SIG-M5 treated with dmso at 0.1 percent for 504 hours (cell line): ENCODE measurements at regions not wholly inside any gene's neighbourhood (a gene's known extent, or its start where the extent isn't known, plus 50 kb on each side); places are given as distances from the start of the nearest gene placed in this dataset.

Experiments used
- DNase-seq: peaks from one replicate; lab custom pipeline; 2025; ENCODE audit not compliant: unreplicated experiment; lab: John Stamatoyannopoulos, UW

DNA sequence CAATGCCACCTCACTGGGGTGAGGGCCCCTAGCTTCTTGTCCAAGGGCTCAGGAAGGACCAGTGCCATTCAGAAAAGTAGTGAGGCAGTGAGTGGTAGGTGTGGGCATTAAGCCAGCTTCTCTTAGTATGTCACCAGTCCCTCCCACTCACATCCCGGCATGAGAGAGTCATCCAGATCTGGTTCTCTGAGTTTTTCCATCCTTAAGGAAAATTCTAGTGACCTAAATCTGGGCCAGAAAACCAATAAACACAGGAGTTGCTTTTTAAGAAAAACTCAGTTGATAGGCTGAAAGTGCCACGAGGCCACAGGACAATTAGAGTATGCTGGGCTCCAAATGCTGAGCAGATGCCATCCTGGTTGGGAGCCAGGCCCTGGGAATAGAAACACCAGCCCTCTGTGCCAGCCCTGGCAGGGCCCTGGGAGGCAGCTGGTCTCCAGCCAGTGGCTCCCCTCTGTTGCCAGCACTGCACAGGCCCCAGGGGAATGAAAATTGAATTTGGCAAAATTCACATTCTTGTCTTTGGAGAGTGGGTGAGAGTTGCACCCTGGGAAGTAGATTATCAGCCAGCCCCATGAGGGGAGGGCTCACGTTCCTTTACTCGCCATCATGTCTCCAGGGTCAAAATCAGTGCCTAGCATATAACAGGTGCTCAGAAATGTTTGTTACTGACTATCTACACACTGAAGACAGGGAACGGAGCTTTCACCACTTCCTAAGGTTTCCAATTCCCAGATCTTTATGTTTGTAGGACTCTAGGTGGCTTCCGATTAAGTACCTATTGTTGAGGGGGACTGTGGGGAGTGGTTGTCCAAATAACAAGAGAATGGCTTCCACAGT lies 52.8 kb downstream of the FAM43A start:
- no peak for DNase-seq

DNA sequence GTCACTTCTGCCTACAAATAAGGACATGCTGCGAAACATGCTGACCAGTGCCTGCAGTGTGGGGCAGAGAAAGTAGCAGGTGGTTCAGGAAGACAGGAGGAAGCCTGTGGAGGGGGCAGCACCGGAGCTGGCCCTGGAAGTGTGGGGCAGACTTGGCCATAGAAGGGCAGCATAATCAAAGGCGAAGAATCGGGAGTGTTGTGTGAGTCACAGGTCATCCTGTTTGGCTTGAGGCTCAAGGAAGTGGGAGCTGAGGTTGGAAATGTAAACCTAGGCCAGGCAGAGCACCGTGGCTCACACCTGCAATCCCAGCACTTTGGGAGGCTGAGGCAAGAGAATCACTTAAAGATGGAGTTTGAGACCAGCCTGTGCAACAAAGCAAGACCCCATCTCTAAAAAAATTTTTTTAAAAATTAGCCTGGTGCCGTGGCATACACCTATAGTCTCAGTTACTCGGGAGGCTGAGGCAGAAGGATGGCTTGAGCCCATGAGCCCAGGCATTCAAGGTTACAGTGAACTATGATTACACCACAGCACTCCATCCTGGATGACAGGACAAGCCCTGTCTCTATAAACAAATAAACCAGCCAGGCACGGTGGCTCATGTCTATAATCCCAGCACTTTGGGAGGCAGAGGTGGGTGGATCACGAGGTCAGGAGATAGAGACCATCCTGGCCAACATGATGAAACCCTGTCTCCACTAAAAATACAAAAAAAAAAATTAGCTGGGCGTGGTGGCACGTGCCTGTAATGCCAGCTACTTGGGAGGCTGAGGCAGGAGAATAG lies 54.0 kb downstream of the FAM43A start:
- no peak for DNase-seq

DNA sequence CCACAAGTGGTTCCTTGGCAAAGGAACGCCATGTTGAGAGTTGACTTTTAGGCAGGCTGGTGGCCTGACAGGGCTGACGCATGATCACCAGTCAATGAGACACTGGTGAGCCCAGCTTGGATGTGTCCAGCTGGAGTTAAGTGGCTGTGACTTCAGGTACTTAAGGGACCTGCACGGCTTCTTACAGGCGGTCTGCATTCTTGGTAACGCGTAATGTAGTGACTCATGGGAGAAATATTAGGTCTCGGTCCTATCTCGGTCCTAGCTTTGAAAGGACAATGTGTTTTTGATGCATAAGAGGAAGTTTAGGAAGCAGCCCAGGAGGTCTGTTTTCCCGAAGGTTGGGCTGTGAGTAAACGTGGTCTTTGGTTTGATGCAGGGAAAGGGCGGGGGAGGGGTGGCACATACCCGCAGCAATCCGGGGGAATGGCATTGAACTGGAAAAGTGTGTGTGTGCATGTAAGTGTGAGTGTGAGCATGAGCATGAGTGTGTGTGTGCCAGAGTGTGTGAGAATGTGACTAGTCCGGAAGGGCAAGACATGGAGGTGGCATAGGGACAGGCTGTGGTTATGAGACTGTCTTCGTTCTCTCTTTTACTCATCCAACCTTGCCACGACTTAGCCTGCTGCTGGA lies 55.3 kb downstream of the FAM43A start:
- no peak for DNase-seq

DNA sequence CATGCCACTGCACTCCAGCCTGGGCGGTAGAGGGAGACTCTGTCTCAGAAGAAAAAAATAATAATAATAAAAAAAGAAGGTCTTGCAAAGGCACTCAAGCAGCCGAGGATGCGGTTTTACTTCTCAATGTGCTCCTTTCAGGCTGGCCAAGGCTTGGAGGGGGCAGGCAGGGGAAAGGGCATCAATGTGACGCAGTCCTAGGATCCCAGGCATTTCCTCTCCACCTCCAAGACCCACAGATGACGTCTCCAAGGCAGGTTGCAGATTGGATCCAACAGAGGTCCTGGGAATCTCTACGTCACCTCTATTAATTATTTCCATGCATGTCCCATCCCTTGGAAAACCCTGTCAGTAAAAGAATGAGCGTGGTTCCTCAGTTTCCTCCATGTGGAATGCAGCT lies 56.2 kb downstream of the FAM43A start:
- DNase-seq = no peak

DNA sequence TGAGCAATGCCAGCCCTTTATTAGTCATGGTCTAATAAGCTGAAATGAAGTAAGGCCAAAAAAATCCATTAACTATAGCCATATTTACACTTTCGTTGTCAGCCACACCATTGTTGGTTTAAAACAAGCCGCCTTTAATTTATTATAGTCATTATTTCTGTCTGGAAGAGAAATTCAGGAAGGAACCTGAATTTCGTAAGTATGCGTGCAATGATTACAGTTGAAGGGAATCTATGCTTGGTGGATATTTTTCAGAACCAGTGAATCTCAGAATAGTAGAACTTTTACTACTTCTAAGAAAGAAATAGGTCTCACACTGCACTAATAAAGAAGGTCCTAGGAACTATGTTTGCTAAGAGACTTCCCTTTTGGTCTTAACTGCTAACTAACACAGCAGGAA lies 59.1 kb downstream of the FAM43A start:
- no peak for DNase-seq

DNA sequence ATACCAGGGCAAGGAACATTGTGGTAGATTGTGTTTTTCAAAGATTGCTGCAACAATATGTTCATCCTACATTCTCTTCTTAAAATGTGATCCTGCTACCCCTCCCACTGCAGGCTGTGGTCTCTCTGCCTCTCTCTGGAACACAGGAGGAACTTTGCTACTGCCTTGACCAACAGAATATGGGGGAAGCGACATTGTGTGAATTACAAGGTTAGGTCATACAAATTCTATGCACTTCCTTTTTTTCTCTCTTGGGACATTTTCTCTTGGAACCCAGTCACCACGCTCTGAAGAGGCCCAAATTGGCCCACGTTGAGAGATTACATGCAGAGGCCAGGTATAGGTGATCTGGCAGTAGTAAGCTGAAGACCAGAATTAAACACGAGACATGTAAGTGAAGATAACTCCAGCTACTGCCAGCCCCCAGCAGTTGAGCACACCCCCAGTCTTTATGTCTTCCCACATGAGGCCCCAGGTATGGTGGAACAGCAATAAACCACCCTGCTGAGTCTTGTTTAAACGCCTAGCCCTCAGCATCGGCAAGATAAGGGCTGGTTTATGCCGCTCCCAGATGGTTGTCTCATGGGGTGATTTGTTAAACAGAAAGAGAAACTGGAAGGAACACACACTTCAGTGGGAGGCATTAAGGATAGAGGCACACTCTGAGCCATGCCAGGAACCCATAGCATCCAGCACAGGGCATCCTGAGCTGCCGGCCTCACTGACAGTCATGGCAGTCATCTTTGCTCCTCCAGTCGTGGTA lies 59.9 kb downstream of the FAM43A start:
- peak; percentile 51 for DNase-seq

DNA sequence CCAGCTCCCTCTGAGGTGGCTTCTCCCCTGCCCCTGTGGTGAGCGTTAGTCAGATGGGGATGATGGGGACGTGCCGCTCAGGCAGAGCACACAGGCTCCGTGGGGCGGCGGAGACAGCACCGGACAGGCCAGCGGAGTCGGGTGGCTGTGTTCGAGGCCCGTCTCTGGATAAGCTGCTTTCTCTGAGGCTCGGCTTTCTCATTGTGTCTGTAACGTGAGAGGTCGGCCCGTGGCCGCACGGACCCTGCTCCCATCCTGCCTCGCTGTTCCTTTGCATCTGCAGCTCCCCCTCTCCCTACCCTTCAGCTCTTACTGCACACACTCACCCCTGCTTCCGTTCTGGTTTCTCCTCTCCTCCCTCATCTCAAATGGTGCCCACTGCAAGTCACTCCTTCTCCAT lies 62.5 kb downstream of the FAM43A start:
- no peak for DNase-seq

DNA sequence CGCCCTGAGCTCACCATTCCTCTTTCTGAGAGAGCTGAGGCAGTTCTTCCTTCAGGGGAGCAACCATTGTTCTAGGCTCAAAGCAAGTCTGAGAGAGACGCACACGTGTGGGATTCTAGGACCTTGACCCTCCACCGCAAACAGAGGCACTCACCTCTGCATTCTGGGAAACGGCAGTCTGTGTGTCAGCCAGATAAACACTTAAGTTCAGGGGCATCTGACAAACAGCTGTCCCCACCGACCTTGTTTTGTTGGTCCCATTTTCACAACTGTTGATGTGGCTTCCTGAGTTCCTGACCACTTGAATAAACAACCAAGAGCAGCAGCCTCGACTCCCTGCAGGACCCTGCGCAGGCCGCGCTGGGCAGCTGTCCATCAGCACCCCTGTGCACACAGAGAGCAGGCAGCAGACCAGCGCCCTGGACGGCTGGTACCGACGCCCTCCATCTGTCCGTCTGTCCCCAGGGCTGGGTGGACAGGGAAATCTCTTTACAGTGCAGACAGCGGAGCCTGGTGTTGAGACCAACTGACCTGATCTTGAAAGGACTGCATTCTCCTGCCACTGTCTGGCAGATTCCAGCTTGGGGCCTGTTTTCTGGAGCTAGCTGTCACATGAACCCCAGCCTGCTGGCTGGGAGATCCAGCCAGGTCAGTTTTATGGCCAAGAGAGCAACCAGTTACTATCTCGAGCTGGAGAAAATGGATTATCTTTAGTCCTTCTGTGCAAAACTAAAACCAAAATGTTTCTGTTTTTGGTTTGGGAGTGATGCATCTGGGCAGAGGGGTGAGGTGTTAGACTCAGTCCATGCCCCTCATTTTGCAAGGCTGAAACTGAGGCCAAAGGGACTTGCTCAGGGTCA lies 64.2 kb downstream of the FAM43A start:
- DNase-seq = no peak

DNA sequence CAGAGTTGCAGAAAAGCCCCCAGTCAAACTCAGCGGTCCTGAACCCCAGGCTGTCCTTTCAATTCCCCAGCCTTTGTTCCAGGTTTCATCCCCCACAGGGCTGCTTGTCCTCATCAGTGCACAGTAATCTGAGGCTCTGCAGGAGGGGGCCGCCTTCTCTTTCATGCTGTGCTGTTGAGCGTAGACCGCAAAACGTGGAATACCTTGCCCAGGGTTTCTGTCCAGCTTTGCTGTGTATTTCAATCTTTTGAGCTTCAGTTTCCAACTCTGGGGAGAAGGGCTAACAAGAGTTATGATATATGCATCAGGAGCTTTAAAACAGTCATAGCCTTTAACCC lies 64.8 kb downstream of the FAM43A start:
- DNase-seq = no peak

DNA sequence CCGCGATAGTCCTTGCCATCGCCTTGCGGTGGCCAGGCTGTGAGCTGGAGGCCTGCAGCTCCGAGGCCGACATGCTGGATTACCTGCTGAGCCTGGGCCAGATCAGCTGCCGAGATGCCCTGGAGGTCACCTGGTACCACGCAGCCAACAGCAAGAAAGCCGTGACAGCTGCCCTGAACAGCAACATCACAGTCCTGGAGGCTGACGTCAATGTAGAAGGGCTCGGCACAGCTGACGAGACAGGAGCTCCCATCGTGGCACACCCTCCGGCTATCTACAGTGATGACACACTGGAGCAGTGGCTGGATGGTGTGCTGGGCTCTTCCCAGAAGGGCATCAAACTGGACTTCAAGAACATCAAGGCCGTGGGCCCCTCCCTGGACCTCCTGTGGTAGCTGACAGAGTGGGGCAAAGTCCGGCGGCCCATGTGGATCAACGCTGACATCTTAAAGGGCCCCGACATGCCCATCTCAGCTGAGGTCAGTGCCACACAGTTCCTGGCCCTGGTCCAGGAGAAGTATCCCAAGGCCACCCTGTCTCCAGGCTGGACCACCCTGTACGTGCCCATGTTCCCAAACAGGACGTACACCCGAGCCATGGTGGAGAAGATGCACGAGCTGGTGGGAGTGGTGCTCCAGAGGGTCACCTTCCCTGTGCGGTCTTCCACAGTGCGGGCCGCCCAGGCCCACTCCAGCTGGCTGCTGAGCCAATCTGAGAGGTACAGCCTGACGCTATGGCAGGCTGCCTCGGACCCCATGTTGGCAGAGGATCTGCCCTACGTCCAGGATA lies 70.2 kb downstream of the FAM43A start:
- DNase-seq = no peak

DNA sequence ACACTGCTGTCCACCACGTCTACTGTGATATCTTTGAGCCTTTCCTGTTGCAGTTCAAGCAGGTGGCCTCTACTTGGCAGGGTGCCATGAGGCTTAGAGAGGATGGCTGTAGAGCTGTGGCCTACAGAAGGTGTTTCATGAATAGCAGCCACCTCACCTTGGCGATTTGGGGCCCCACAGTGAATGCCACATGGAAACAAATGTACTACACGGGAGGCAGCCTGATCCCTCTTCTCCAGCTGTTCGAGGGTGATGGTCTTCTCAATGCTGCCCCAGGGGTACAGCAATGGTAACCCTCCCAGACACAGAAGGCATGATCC lies 70.7 kb downstream of the FAM43A start:
- no peak for DNase-seq

DNA sequence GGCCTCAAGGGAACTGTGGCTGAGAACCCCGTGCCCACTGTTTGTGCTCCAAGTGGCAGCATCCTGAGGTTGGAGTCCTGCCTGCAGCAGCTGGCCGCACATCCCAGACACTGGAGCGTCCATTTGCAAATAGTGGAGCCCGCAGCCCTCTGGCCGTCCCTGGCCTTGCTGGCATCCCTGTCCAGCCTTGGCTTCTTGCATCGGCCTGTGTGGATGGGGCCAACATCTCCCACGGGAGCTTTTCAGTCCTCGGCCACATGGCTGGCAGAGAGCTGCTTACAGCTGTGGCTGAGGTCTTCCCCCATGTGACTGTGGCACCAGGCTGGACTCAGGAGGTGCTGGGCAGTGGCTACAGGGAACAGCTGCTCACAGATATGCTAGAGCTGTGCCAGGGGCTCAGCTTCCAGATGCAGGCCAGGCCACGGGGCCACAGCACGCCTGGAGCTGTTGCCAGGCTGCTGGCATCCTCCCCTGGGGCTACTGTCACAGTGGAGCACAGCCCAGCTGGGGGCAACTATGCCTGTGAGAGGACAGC lies 71.2 kb downstream of the FAM43A start:
- DNase-seq = no peak

DNA sequence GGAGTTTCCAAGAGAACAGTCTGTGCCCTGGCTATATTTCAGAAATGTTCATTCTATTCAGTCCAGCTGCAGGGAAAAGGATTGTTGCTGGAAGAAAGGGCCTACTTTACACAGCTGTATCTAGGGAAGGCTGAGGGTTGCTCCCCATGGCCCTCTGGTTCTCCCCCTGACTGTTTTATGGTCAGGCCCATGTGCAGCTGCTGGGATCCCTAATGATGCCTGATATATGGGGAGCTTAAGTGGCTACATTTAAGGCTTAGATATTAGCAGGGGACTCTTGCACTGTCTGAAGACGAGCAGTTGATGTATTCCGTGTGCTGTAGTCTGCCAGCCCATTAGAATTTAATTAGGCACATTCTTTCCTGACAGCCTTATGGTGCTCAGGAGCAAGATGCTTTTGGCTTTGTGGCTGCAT lies 72.0 kb downstream of the FAM43A start:
- DNase-seq = no peak

DNA sequence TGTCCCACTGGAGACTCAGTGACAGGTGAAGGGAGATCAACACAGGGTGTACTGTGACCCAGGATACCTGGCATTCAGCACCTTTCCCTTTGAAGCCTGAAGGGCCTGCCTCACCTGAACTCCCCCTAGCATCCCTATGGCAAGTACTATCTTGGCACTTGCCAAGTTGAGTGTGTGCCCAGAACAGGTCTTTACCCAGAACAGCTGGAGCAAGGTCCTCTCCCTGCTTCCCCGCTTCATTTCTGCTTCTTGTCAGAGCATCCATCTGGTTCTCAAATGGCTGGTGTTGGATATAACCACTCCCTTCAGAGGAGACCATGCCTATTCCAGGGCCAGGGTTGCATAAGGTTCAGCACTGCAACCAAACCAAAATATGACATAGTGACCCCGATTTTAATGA lies 73.0 kb downstream of the FAM43A start:
- DNase-seq = no peak

DNA sequence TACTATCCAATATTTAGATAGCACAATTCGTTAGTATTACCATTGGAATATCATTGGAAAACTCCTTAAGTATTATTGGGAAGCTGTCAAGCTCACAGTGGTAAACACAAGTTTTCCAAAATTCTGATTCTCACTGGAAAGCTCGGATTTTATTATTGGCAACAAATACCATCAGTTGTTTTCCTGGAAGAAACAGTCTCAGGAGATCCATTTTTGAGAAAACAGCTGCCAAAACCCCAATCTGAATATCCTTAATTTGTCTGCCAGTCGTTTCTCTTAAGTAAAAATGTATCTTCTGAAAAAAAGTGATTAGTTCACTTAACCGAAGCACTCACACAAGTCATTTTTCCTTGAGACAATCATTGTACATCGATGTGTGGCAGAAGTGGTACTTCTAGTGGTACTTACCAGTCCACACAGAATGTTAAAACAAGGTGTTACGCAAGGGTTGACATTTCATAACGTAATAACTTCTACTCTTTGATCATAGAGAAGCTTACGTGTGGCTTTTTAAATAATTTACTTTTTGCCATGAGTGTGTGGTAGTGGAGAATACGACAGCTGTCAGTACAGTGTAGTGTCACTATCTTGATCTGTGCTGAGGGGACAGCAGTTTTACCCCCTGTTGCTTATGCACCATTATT lies 74.9 kb downstream of the FAM43A start:
- DNase-seq = peak; percentile 28

DNA sequence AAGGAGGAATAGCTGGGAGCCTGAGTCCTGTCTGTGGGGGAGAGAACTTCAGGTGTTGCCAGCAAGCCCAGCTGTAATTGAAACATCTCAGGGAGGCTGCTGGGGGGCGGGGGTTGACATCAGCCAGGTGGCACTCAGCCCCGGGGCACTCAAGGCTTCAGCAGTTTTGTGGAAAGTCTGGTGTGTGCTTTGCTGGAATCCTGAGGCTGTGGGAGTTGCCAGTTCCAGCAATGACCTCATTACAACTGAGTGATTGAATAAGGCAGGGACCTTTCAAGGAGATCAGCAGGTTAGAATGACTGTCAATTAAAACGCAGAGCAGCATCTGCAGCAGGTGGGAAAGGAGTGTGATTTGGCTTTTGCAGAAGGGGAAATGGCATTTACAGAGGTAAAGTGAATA lies 75.7 kb downstream of the FAM43A start:
- peak; percentile 17 for DNase-seq

DNA sequence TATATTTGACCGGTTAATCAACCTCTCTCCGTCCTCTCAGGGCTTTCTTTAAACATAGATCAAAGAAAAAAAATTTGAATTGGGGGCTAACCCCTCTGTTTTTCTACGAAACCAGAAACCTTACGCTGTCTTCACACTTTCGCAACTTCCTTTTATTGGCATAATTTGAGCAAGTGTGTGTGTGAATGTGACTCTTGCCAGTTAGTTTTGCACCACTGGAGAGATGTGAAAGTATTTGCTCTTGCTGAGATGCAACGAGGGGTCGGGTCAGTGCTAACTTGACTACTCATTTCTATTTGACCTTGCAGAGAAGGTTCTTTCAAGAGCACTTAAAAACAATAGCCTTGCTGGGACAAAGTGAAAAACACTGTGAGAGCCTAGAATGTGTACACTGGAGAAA lies 81.2 kb downstream of the FAM43A start:
- DNase-seq = peak; percentile 90

DNA sequence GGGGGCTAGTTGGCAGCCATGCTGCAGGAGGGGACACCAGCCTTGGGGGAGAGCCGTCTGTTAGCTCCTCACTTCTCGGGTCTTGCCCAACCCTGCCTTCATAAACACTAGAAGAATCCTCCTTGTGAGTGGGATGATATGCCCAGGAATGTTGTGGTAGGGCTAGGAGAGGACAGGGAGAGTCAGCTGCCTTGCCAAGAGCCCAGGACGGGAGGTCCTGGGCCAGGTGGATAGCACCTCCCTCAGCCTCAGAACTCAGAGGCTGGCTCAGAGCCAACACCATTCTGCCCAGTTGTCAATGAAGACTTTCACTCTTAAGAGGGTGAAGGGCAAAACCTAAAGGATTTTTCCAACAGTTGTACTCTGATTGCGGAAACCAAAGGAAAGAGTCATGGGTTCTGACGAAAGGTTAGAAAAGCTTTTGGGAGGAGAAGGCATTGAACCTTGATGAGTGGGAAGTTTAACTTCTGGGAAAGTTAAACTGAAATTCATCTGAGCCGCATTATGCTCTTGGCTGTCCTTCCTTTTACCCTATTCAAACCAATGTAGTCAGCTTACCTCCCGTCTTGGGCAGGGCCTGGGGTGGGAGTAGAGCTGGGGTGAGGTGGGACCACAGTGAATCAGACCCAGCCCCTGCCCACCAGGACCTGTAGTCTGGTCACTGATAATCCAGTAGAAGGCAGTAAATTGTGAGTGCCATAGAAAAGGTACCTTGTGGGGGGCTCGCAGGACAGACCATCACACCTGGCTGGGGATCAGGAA lies 81.9 kb downstream of the FAM43A start:
- no peak for DNase-seq
